AG09309 (cell line): ENCODE measurements at regions not wholly inside any gene's neighbourhood (a gene's known extent, or its start where the extent isn't known, plus 50 kb on each side); places are given as distances from the start of the nearest gene placed in this dataset.
"Not testable (repeated sequence)": the region's sequence is repeated elsewhere in the genome, so short reads cannot be mapped to it uniquely, and the experiment has no call there.

ENCODE experiments used
- DNase-seq: peaks from one replicate; pipeline ENCODE4 v3.0.0-alpha.2; 2010; ENCODE audit warnings: low read depth
- H3K4me3 ChIP-seq: 2 replicates; pipeline ENCODE4 v1.5.1; 2011; ENCODE audit warnings: mild to moderate bottlenecking, low read depth, low read length, moderate library complexity; ENCODE audit not compliant: control insufficient read depth
- CTCF ChIP-seq: IDR thresholded peaks from 2 replicates; pipeline ENCODE4 v1.5.1; 2011; ENCODE audit warnings: mild to moderate bottlenecking, low read depth, low read length, inconsistent platforms; ENCODE audit not compliant: insufficient read depth, control insufficient read depth; ENCODE audit errors: missing control alignments

- DNase-seq: no peak
- TF ChIP-seq CTCF: no peak
- H3K4me3 ChIP-seq: no peak overlapping the region
Observed at GRCh38 chr11:119578521-119579191, 150.3 kb downstream of the NECTIN1 start.

- TF ChIP-seq CTCF: no peak
- no peak overlapping the region for H3K4me3 ChIP-seq
- no peak for DNase-seq
Observed at GRCh38 chr11:119573858-119574257, 150.9 kb upstream of the THY1 start.

GRCh38 chr11:119572481-119573424 is 149.8 kb upstream of the THY1 start:
- DNase-seq: no peak
- H3K4me3 ChIP-seq: no peak overlapping the region
- peak; percentile 5 for TF ChIP-seq CTCF

GRCh38 chr11:119571311-119571710 is 148.3 kb upstream of the THY1 start:
- no peak for DNase-seq
- H3K4me3 ChIP-seq: no peak overlapping the region
- TF ChIP-seq CTCF: no peak

GRCh38 chr11:119567688-119568582 is 145.0 kb upstream of the THY1 start:
- no peak for TF ChIP-seq CTCF
- DNase-seq: peak; percentile 65
- H3K4me3 ChIP-seq: no peak overlapping the region

GRCh38 chr11:119566319-119566718 is 143.3 kb upstream of the THY1 start:
- H3K4me3 ChIP-seq: no peak overlapping the region
- TF ChIP-seq CTCF: no peak
- no peak for DNase-seq

- not testable (repeated sequence) for H3K4me3 ChIP-seq, DNase-seq
Observed at GRCh38 chr11:119565693-119566092, 142.7 kb upstream of the THY1 start.
